ENCODE measurements at regions not wholly inside any gene's neighbourhood (a gene's known extent, or its start where the extent isn't known, plus 50 kb on each side); places are given as distances from the start of the nearest gene placed in this dataset.
A peak's percentile ranks its signal among the peaks of the same experiment; 100 is the strongest.

- H3K4me3 ChIP-seq (ENCODE audit: low read depth, low read length): no peak overlapping the region
- TF ChIP-seq, protein P1, sequence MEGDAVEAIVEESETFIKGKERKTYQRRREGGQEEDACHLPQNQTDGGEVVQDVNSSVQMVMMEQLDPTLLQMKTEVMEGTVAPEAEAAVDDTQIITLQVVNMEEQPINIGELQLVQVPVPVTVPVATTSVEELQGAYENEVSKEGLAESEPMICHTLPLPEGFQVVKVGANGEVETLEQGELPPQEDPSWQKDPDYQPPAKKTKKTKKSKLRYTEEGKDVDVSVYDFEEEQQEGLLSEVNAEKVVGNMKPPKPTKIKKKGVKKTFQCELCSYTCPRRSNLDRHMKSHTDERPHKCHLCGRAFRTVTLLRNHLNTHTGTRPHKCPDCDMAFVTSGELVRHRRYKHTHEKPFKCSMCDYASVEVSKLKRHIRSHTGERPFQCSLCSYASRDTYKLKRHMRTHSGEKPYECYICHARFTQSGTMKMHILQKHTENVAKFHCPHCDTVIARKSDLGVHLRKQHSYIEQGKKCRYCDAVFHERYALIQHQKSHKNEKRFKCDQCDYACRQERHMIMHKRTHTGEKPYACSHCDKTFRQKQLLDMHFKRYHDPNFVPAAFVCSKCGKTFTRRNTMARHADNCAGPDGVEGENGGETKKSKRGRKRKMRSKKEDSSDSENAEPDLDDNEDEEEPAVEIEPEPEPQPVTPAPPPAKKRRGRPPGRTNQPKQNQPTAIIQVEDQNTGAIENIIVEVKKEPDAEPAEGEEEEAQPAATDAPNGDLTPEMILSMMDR (IDR thresholded peaks at IDR 0.05; ENCODE audit: borderline replicate concordance, insufficient read depth, low read depth, low read length): no peak
These were observed 79.2 kb downstream of the C7orf25 start for GRCh38 chr7:42832667-42833066.

DNA sequence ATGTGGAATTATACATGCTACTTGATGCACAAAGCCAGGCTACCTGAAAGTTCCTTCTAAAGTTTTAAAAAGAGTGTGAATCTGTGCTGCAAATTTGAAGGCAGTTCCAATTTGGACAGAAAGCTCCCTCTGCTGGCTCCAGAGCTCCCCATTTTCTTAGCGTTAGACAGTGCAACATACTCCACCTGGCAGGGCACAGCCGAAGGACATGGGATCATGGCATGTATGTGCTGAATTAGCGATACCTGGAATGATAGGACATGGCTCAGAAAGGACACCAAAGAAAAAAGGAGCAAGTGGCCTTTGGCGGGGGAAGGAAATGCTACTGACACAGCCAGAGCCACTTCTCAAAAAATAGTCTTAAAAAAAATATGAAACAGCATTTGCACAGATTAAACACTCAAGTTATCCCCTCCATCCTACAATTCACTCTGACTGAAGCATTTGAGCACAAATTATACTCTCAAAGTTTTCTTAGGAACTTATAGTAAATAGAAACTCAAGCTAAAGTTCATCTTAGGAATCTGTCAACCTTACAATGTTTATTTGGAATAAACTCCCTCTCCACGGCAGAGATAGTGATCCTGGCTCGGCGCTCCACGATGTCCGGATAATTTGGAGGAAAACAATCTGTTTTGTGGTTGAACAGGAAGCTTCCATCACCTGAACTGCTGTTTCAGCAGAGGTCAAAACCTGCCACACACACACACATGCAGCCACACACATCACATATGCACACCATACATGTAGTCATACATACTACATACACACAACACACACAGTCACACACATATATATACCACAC, 80.0 kb downstream of the C7orf25 start:
- TF ChIP-seq, protein P1 (IDR thresholded peaks at IDR 0.05; ENCODE audit: borderline replicate concordance, insufficient read depth, low read depth, low read length): 0 out of 2 replicates have a peak, but pooled peaks have one; percentile 31
- no peak overlapping the region for H3K4me3 ChIP-seq (ENCODE audit: low read depth, low read length)

- TF ChIP-seq, protein P1 (IDR thresholded peaks at IDR 0.05; ENCODE audit: borderline replicate concordance, insufficient read depth, low read depth, low read length): no peak
These were observed 80.7 kb downstream of the C7orf25 start for GRCh38 chr7:42831006-42831717.

GRCh38 chr7:42812779-42813178, 99.1 kb downstream of the C7orf25 start:
- TF ChIP-seq, protein P1 (IDR thresholded peaks at IDR 0.05; ENCODE audit: borderline replicate concordance, insufficient read depth, low read depth, low read length): no peak
- H3K4me3 ChIP-seq (ENCODE audit: low read depth, low read length): no peak overlapping the region

More at GRCh38 chr7:42831006-42831717, 80.7 kb downstream of the C7orf25 start:
- no peak overlapping the region for H3K4me3 ChIP-seq (ENCODE audit: low read depth, low read length)

DNA sequence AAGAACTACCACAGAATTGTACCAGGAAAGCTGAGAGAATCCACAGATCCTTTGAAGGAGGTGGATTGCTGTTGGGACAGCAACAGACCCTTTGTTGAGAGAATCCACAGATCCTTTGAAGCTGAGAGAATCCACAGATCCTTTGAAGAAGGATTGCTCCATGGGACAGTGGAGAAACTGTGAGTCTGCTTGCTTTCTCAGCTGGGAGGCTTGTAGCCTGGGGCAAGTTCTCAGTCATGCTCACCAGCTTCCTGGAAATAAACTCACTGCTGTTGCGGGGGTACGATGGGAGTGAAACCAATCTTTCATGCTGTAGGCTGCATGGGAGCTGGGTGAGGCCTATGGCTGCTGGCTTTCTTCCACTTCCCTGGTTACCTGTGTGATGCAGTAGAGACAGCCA, 106.3 kb downstream of the C7orf25 start:
- no peak overlapping the region for H3K4me3 ChIP-seq (ENCODE audit: low read depth, low read length)
- TF ChIP-seq, protein P1 (IDR thresholded peaks at IDR 0.05; ENCODE audit: borderline replicate concordance, insufficient read depth, low read depth, low read length): no peak

- no peak overlapping the region for H3K4me3 ChIP-seq (ENCODE audit: low read depth, low read length)
- TF ChIP-seq, protein P1 (IDR thresholded peaks at IDR 0.05; ENCODE audit: borderline replicate concordance, insufficient read depth, low read depth, low read length): no peak
These were observed 117.2 kb downstream of the C7orf25 start for GRCh38 chr7:42794673-42795072.

All from GM12875 (cell line).